OCI-LY1 (cell line): ENCODE measurements at regions not wholly inside any gene's neighbourhood (a gene's known extent, or its start where the extent isn't known, plus 50 kb on each side); places are given as distances from the start of the nearest gene placed in this dataset.

Source experiments
- H2AFZ ChIP-seq: fragments of 200-600 bp; sonication (generic), shearing (Covaris generic); 2 replicates; pipeline ENCODE4 v1.6.0; 2014; ENCODE audit warnings: antibody characterized with exemption, mild to moderate bottlenecking, low read length
- H3F3A ChIP-seq: fragments of 200-600 bp; sonication (generic), shearing (Covaris generic); 2 replicates; pipeline ENCODE4 v1.6.0; 2014; ENCODE audit warnings: mild to moderate bottlenecking, antibody characterized with exemption, low read length, moderate library complexity; ENCODE audit not compliant: insufficient read depth
- H3K27ac ChIP-seq: fragments of 200-600 bp; sonication (generic); 2 replicates; pipeline ENCODE4 v1.5.1; 2014; ENCODE audit warnings: low read length, mixed run types, mild to moderate bottlenecking, low read depth; ENCODE audit not compliant: poor library complexity, severe bottlenecking
- H3K27me3 ChIP-seq: fragments of 200-600 bp; sonication (generic); 2 replicates; pipeline ENCODE4 v1.6.0; 2014; ENCODE audit warnings: antibody characterized with exemption, mild to moderate bottlenecking, low read length, moderate library complexity; ENCODE audit not compliant: insufficient read depth
- H3K36me3 ChIP-seq: fragments of 200-600 bp; sonication (generic); 2 replicates; pipeline ENCODE4 v1.6.1; 2014; ENCODE audit warnings: mild to moderate bottlenecking, antibody characterized with exemption, low read length, moderate library complexity, mixed read lengths; ENCODE audit not compliant: insufficient read depth
- H3K4me1 ChIP-seq: fragments of 200-600 bp; sonication (generic); 2 replicates; pipeline ENCODE4 v1.5.1; 2014; ENCODE audit warnings: mild to moderate bottlenecking, low read length, moderate library complexity; ENCODE audit not compliant: insufficient read depth, severe bottlenecking
- H3K4me2 ChIP-seq: fragments of 200-600 bp; sonication (generic), shearing (Covaris generic); 2 replicates; pipeline ENCODE4 v1.6.1; 2014; ENCODE audit warnings: low read length
- H3K4me3 ChIP-seq: fragments of 200-600 bp; sonication (generic); 2 replicates; pipeline ENCODE4 v1.5.1; 2014; ENCODE audit warnings: low read length, low read depth, mild to moderate bottlenecking, mixed read lengths; ENCODE audit not compliant: poor library complexity, severe bottlenecking
- H3K79me2 ChIP-seq: fragments of 200-600 bp; shearing (Covaris generic); 2 replicates; pipeline ENCODE4 v1.6.1; 2016; ENCODE audit warnings: mixed run types, low read length, mixed read lengths; ENCODE audit not compliant: insufficient read depth
- H3K9ac ChIP-seq: fragments of 200-600 bp; sonication (generic), shearing (Covaris generic); 2 replicates; pipeline ENCODE4 v1.6.1; 2014; ENCODE audit warnings: mild to moderate bottlenecking, low read length, mixed read lengths
- H3K9me2 ChIP-seq: fragments of 200-600 bp; sonication (generic), shearing (Covaris generic); 2 replicates; pipeline ENCODE4 v1.6.1; 2014; ENCODE audit warnings: low read depth, mild to moderate bottlenecking, low read length, mixed read lengths
- H3K9me3 ChIP-seq: fragments of 200-600 bp; shearing (Covaris generic); 2 replicates; pipeline ENCODE4 v1.6.1; 2014; ENCODE audit warnings: low read length, mixed read lengths
- H4K20me1 ChIP-seq: fragments of 200-600 bp; sonication (generic), shearing (Covaris generic); 2 replicates; pipeline ENCODE4 v1.6.0; 2016; ENCODE audit warnings: mild to moderate bottlenecking, low read length; ENCODE audit not compliant: insufficient read depth
- CTCF ChIP-seq: fragments of 200-600 bp; sonication (generic), shearing (Covaris generic); IDR thresholded peaks from 2 replicates; pipeline ENCODE4 v1.5.1; 2017; ENCODE audit warnings: mild to moderate bottlenecking, antibody characterized with exemption, low read length, moderate library complexity, mixed read lengths
- EZH2 ChIP-seq: fragments of 200-600 bp; sonication (generic), shearing (Covaris generic); IDR thresholded peaks from 2 replicates; pipeline ENCODE4 v1.8.0; 2017; ENCODE audit warnings: borderline replicate concordance, mixed run types, mild to moderate bottlenecking, antibody characterized with exemption, low read length, moderate library complexity, mixed read lengths

DNA sequence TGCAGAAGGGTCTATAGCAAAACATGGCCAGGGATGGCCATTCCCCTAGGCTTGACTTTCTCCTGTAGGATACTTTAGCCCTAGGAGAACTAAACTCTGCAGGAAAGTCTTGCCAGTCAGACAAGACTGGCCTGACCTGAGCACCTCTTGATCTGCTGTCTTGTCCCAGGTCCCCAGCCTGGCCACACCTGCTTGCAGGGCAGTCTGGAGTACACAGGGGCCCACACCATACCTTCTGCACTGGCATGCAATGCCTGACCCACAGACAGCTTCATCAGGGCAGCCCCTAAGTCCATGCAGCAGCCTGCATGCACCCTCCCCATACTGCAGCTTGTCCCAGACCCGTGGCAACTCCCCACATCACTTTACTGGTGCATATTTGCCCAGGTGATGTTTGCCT is 204.6 kb downstream of the LRRC3B start:
- H2AFZ ChIP-seq = no peak overlapping the region

DNA sequence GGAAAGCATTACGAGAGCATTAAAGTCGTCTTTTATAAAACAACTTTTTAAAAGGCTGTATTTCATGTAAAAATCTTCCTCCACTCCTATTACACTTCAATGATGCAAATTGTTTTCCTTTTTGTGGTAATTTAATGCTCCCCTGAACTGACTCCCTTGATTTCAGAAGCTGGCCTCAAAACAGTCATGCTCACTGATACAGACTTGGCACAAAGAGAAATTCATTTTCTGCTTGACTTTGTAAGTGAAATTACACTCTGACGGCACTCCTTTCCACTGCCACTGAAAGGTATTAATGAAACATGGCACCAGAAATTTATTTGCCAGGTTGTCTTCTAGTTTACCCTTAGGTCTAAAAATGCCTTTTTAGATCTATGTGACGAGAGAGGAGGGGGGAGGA is 215.5 kb downstream of the LRRC3B start:
- H3K27ac ChIP-seq = no peak overlapping the region
- no peaks in the 10 kb centered on the region for H3K9me2 ChIP-seq
- no peak overlapping the region for H3K4me3 ChIP-seq
- H3K79me2 ChIP-seq = no peaks in the 10 kb centered on the region
- no peaks in the 10 kb centered on the region for H4K20me1 ChIP-seq
- H3K36me3 ChIP-seq = no peaks in the 10 kb centered on the region
- TF ChIP-seq EZH2 (no peak), CTCF (no peak)
- H3K9me3 ChIP-seq = no peaks in the 10 kb centered on the region
- H3K4me1 ChIP-seq = no peaks in the 10 kb centered on the region
- H3K4me2 ChIP-seq = no peak overlapping the region
- H3F3A ChIP-seq = no peaks in the 10 kb centered on the region
- H3K9ac ChIP-seq = no peak overlapping the region
- no peak overlapping the region for H2AFZ ChIP-seq
- no peaks in the 10 kb centered on the region for H3K27me3 ChIP-seq

More for the DNA sequence above, 204.6 kb downstream of the LRRC3B start:
- Histone ChIP-seq H3K27me3 (no peaks in the 10 kb centered on the region), H3K4me2 (no peak overlapping the region), H3K4me3 (no peak overlapping the region), H3F3A (no peaks in the 10 kb centered on the region), H3K9me3 (no peaks in the 10 kb centered on the region), H3K9ac (no peak overlapping the region), H3K4me1 (no peaks in the 10 kb centered on the region), H3K9me2 (no peaks in the 10 kb centered on the region), H3K79me2 (no peaks in the 10 kb centered on the region), H3K36me3 (no peaks in the 10 kb centered on the region), H3K27ac (no peak overlapping the region), H4K20me1 (no peaks in the 10 kb centered on the region)
- no peak for TF ChIP-seq EZH2
- TF ChIP-seq CTCF = no peak

GRCh38 chr3:26839001-26839400 is 216.4 kb downstream of the LRRC3B start:
- H3F3A ChIP-seq = no peaks in the 10 kb centered on the region
- TF ChIP-seq EZH2 (no peak), CTCF (no peak)
- H3K27me3 ChIP-seq = no peaks in the 10 kb centered on the region
- H3K9ac ChIP-seq = no peak overlapping the region
- H3K4me3 ChIP-seq = no peak overlapping the region
- no peak overlapping the region for H2AFZ ChIP-seq
- no peaks in the 10 kb centered on the region for H3K4me1 ChIP-seq
- no peaks in the 10 kb centered on the region for H3K9me3 ChIP-seq
- H3K9me2 ChIP-seq = no peaks in the 10 kb centered on the region
- H3K27ac ChIP-seq = no peak overlapping the region
- H4K20me1 ChIP-seq = no peaks in the 10 kb centered on the region
- no peak overlapping the region for H3K4me2 ChIP-seq
- H3K36me3 ChIP-seq = no peaks in the 10 kb centered on the region
- no peaks in the 10 kb centered on the region for H3K79me2 ChIP-seq
